ENCODE measurements at regions not wholly inside any gene's neighbourhood (a gene's known extent, or its start where the extent isn't known, plus 50 kb on each side); places are given as distances from the start of the nearest gene placed in this dataset.

DNA sequence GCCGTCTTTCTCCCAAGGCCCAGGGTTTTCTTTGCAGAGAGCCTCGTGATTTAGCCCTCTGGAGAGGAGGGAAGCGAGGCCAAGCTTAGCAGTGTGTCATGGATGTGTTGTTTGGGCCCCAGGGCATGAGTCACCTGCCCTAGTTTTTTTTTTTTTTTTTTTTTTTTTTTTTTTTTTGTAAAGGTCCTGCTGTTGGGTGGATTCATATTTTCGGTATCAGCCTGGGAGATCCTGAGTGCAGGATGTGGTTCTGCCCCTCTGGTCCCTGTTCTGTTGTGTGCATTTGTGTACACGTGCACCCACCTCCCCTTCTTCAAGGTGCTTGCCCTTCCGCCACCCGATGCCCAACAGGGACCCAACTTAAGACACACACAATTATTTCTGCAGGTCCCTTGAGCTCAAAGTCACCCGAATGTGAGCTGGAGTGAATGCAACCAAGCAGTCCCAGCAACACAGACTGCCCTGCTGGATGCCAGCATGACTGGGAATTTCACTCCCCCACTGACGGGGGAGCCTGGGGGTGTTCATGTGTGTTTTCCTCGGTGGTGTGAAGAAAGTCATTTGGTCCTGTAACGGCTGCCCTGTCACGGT lies 265.8 kb upstream of the TNRC6C start:
- DNase-seq (ENCODE audit: low read depth): no peak
- no peak overlapping the region for H3K4me3 ChIP-seq (ENCODE audit: low read length)
- TF ChIP-seq, protein P1, sequence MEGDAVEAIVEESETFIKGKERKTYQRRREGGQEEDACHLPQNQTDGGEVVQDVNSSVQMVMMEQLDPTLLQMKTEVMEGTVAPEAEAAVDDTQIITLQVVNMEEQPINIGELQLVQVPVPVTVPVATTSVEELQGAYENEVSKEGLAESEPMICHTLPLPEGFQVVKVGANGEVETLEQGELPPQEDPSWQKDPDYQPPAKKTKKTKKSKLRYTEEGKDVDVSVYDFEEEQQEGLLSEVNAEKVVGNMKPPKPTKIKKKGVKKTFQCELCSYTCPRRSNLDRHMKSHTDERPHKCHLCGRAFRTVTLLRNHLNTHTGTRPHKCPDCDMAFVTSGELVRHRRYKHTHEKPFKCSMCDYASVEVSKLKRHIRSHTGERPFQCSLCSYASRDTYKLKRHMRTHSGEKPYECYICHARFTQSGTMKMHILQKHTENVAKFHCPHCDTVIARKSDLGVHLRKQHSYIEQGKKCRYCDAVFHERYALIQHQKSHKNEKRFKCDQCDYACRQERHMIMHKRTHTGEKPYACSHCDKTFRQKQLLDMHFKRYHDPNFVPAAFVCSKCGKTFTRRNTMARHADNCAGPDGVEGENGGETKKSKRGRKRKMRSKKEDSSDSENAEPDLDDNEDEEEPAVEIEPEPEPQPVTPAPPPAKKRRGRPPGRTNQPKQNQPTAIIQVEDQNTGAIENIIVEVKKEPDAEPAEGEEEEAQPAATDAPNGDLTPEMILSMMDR (conservative IDR thresholded peaks at IDR 0.05; ENCODE audit: low read depth, low read length): no peak

DNA sequence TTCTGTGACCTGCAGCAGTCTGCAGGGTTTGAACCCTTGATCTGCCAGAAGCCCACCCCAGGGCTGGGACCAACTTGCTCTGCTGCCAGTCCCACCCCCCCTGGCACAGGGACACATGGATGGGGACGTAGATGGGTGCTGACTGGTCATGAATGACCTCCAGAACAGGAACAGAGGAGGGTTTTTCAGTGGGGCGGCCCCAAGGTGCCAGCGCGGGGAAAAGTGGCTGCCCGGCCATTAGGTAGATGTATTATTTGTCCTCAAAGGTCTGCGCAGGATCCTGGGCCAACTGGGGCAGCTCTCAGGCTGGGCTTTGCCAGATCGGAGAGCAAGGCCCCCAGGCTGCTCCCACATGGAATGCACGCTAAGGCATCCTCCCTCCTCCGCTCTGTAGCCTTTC lies 265.2 kb upstream of the TNRC6C start:
- TF ChIP-seq, protein P1 (conservative IDR thresholded peaks at IDR 0.05; ENCODE audit: low read depth, low read length): no peak
- DNase-seq (ENCODE audit: low read depth): no peak
- H3K4me3 ChIP-seq (ENCODE audit: low read length): no peak overlapping the region

DNA sequence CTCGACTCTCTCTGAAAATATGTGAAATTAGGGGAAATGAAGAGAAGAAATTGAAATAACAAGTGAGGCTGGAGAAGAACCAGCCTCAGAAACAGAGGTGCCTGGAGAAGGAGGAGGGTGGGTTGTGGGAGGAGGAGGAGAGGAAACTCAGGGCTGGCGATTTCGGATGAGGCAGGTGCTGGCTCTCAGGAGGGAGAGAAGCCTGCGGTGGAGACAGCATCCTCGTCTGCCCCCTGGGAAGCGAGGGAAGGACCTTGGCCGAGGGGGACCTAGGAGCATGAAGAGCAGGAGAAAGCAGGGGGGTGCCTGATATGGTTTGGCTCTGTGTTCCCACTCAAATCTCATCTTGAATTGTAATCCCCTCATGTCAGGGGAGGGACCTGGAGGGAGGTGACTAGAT lies 264.7 kb upstream of the TNRC6C start:
- H3K4me3 ChIP-seq (ENCODE audit: low read length): no peak overlapping the region
- DNase-seq (ENCODE audit: low read depth): no peak
- TF ChIP-seq, protein P1 (conservative IDR thresholded peaks at IDR 0.05; ENCODE audit: low read depth, low read length): no peak

DNA sequence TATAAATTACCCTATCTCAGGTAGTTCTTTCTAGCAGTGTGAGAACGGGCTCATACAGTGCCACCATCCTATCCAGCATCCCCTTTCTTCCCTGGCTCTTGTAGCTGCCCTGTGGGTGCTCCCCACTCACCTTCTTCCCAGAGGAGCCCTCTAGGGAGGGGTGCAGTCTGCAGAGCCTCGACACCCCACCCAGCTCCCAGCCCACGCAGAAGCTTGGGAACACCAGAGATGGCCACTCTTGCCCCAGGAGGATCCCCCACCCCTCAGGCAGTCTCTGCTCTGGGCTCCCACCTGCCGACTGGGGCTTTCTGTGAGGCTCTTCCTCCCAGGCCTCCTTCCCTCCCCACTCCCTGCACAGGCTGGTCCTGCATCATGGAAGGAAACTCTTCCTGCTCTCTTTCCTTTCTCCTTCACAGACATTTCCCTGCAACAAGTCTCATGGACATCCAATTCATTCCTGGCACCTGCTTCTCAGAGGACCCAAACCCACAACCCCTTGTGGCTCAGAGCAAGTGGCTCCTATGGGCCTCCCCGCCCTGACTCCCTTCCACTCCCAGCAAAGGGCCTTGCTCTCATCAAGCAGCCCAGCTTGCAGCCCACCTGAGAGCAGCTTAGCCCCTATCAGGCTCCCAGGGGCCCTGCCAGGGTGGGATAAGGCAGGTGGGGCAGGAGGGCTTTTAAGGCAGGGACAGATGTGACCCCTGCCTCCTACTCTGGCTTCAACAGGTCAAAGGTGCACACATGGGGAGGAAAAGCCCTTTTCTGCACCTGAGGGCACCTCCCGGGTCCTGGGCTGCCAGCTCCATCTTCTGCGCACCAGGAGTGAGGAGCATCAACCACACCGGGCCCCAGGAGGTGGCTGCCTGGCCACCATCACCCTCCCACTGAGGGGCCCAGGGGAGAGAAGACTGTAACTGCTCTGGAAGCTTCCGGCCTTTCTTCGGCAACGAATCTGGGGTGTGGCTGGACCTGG lies 263.8 kb upstream of the TNRC6C start:
- H3K4me3 ChIP-seq (ENCODE audit: low read length): no peak overlapping the region
- no peak for DNase-seq (ENCODE audit: low read depth)
- TF ChIP-seq, protein P1 (conservative IDR thresholded peaks at IDR 0.05; ENCODE audit: low read depth, low read length): no peak

DNA sequence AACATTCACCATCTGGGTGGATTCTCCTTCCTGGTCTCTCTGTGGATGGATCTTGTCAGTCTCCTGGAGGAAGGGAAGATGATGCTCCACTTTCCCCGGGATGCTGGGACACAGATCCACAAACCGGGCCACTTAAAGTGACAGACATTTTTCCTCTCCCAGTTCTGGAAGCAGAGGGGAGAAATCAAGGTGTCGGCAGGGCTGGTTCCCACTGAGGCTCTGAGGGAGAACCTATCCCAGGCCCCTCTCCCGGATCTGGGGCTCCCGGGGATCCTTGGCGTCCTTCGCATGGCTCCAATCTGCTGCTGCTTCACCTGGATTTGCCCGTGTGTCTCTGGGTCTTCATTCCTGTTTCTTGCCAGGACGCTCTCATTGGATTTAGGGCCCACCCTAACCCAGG lies 263.1 kb upstream of the TNRC6C start:
- no peak for DNase-seq (ENCODE audit: low read depth)
- H3K4me3 ChIP-seq (ENCODE audit: low read length): no peak overlapping the region
- TF ChIP-seq, protein P1 (conservative IDR thresholded peaks at IDR 0.05; ENCODE audit: low read depth, low read length): no peak

DNA sequence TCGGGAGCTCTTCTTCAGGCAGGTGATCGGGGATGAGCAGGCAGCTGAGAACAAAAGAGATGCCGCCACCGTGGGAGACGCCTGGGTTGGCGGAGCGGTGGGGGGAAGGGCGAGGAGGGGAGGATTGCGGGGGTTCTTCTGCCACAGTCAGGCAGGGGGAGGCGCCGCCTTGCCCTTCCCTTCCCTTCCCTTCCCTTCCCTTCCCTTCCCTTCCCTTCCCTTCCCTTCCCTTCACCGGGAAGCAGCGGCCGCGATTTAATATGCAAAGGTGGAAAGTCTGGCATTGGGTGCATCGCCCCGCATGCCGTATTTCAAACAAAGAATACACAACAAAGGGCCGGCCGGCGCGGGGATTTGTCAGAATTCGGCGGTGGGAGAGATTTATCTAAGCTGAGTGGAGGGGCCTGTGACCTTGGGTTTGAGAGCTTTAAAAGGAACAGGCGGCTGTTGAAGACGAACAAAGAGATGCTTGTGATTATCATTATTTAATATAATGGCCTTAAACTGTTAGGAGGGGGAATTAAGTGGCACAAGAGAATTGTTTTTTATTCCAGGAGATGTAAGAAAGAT lies 262.3 kb upstream of the TNRC6C start:
- TF ChIP-seq, protein P1 (conservative IDR thresholded peaks at IDR 0.05; ENCODE audit: low read depth, low read length): no peak
- DNase-seq (ENCODE audit: low read depth): no peak
- H3K4me3 ChIP-seq (ENCODE audit: low read length): no peak overlapping the region
